Liver (tissue), 3 donors: ENCODE measurements at regions not wholly inside any gene's neighbourhood (a gene's known extent, or its start where the extent isn't known, plus 50 kb on each side); places are given as distances from the start of the nearest gene placed in this dataset.

Experiments used
- FOXA1 ChIP-seq: IDR thresholded peaks from 2 replicates; pipeline ENCODE4 v1.6.1; 2016; ENCODE audit warnings: antibody characterized with exemption
- JUND ChIP-seq, 2 donors: IDR thresholded peaks; 2 replicates each; pipeline ENCODE4 v1.6.1; 2016; ENCODE audit warnings: antibody characterized with exemption in 2 of 2
- RAD21 ChIP-seq, 2 donors: IDR thresholded peaks; 2 replicates each; pipeline ENCODE4 v1.6.1; 2016; ENCODE audit warnings: antibody characterized with exemption in 2 of 2, mild to moderate bottlenecking in 2 of 2
- TAF1 ChIP-seq: conservative IDR thresholded peaks from 2 replicates; pipeline ENCODE4 v1.6.1; 2016; ENCODE audit warnings: antibody characterized with exemption, mild to moderate bottlenecking
- YY1 ChIP-seq: IDR thresholded peaks from 2 replicates; pipeline ENCODE4 v1.6.1; 2016; ENCODE audit warnings: antibody characterized with exemption, mild to moderate bottlenecking
- TF ChIP-seq, protein P1 (sequence below): IDR thresholded peaks from 2 replicates; pipeline ENCODE4 v1.6.1; 2016; ENCODE audit warnings: antibody characterized with exemption
- TF ChIP-seq, protein P2 (sequence below): fragments of 150-350 bp; IDR thresholded peaks from 2 replicates; pipeline ENCODE4 v1.5.1; 2017; ENCODE audit warnings: improper control_type of control experiment, low read depth, low read length; ENCODE audit not compliant: missing input control
- TF ChIP-seq, protein P3 (sequence below): IDR thresholded peaks from 2 replicates; pipeline ENCODE4 v1.6.1; 2016; ENCODE audit warnings: antibody characterized with exemption
- TF ChIP-seq, protein P4 (sequence below): IDR thresholded peaks from 2 replicates; pipeline ENCODE4 v1.6.1; 2016; ENCODE audit warnings: antibody characterized with exemption, mild to moderate bottlenecking
- TF ChIP-seq, protein P5 (sequence below): IDR thresholded peaks from 2 replicates; pipeline ENCODE4 v1.6.1; 2016; ENCODE audit warnings: antibody characterized with exemption
- donor health status: healthy.
- donor health status: healthy.

DNA sequence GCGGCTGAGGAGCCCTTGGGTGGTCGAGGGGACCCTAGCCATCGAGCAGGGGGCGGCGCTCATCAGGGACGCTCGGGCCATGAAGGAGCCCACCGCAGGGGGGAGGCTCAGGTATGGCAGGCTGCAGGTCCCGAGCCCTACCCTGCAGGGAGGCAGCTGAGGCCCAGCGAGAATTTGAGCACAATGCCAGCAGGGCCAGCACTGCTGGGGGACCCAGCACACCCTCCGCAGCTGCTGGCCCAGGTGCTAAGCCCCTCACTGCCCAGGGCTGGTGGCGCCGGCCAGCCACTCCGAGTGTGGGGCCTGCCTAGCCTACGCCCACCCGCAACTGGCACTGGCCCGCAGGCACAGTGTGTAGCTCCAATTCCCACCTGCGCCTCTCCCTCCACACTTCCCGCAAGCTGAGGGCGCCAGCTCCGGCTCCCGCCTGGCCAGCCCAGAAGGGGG, 325.4 kb upstream of the FRG1 start:
- TF ChIP-seq, protein P1, sequence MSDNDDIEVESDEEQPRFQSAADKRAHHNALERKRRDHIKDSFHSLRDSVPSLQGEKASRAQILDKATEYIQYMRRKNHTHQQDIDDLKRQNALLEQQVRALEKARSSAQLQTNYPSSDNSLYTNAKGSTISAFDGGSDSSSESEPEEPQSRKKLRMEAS: no peak
- TF ChIP-seq, protein P2, sequence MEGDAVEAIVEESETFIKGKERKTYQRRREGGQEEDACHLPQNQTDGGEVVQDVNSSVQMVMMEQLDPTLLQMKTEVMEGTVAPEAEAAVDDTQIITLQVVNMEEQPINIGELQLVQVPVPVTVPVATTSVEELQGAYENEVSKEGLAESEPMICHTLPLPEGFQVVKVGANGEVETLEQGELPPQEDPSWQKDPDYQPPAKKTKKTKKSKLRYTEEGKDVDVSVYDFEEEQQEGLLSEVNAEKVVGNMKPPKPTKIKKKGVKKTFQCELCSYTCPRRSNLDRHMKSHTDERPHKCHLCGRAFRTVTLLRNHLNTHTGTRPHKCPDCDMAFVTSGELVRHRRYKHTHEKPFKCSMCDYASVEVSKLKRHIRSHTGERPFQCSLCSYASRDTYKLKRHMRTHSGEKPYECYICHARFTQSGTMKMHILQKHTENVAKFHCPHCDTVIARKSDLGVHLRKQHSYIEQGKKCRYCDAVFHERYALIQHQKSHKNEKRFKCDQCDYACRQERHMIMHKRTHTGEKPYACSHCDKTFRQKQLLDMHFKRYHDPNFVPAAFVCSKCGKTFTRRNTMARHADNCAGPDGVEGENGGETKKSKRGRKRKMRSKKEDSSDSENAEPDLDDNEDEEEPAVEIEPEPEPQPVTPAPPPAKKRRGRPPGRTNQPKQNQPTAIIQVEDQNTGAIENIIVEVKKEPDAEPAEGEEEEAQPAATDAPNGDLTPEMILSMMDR: no peak
- TF ChIP-seq, protein P3, sequence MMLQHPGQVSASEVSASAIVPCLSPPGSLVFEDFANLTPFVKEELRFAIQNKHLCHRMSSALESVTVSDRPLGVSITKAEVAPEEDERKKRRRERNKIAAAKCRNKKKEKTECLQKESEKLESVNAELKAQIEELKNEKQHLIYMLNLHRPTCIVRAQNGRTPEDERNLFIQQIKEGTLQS: no peak
- TF ChIP-seq FOXA1 (no peak), RAD21 (IDR thresholded peaks at IDR 0.05) (no peak), TAF1 (no peak), JUND (IDR thresholded peaks at IDR 0.05) (no peak), YY1 (no peak)
- TF ChIP-seq, protein P4, sequence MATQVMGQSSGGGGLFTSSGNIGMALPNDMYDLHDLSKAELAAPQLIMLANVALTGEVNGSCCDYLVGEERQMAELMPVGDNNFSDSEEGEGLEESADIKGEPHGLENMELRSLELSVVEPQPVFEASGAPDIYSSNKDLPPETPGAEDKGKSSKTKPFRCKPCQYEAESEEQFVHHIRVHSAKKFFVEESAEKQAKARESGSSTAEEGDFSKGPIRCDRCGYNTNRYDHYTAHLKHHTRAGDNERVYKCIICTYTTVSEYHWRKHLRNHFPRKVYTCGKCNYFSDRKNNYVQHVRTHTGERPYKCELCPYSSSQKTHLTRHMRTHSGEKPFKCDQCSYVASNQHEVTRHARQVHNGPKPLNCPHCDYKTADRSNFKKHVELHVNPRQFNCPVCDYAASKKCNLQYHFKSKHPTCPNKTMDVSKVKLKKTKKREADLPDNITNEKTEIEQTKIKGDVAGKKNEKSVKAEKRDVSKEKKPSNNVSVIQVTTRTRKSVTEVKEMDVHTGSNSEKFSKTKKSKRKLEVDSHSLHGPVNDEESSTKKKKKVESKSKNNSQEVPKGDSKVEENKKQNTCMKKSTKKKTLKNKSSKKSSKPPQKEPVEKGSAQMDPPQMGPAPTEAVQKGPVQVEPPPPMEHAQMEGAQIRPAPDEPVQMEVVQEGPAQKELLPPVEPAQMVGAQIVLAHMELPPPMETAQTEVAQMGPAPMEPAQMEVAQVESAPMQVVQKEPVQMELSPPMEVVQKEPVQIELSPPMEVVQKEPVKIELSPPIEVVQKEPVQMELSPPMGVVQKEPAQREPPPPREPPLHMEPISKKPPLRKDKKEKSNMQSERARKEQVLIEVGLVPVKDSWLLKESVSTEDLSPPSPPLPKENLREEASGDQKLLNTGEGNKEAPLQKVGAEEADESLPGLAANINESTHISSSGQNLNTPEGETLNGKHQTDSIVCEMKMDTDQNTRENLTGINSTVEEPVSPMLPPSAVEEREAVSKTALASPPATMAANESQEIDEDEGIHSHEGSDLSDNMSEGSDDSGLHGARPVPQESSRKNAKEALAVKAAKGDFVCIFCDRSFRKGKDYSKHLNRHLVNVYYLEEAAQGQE: no peak
- TF ChIP-seq, protein P5, sequence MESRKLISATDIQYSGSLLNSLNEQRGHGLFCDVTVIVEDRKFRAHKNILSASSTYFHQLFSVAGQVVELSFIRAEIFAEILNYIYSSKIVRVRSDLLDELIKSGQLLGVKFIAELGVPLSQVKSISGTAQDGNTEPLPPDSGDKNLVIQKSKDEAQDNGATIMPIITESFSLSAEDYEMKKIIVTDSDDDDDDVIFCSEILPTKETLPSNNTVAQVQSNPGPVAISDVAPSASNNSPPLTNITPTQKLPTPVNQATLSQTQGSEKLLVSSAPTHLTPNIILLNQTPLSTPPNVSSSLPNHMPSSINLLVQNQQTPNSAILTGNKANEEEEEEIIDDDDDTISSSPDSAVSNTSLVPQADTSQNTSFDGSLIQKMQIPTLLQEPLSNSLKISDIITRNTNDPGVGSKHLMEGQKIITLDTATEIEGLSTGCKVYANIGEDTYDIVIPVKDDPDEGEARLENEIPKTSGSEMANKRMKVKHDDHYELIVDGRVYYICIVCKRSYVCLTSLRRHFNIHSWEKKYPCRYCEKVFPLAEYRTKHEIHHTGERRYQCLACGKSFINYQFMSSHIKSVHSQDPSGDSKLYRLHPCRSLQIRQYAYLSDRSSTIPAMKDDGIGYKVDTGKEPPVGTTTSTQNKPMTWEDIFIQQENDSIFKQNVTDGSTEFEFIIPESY: no peak
